ENCODE measurements at regions not wholly inside any gene's neighbourhood (a gene's known extent, or its start where the extent isn't known, plus 50 kb on each side); places are given as distances from the start of the nearest gene placed in this dataset.

DNA sequence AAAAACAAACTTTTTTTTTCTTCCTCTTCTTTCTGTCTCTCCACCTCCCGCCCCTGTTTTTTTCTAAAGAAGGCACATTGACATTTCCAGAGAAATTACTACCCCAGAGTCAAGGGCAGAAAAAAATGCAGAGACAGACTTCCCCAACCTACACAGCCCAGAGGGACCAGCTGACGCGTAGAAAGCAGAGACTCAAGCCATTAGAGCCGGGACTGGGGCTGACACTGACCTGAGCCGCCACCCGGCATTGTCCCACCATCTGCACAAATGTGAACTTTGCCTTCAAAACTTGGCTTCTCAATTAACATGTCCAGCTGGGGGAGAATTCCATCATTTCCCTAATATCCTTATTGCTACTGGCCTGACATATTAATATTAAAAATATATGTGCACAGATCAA is 385.6 kb downstream of the NR2F2 start:
- no peaks in the 10 kb centered on the region for H3K36me3 Mint-ChIP-seq (ENCODE audit: insufficient read depth, unreplicated experiment)
- BruUV-seq (replicated peaks) = no TSS peak
- DNase-seq = no peak
- H3K4me3 Mint-ChIP-seq (ENCODE audit: low read depth, unreplicated experiment) = no peak overlapping the region
- peaks cover 9% of the 10 kb centered on the region for H3K4me1 Mint-ChIP-seq (ENCODE audit: low read depth, unreplicated experiment)
- H3K27me3 Mint-ChIP-seq (ENCODE audit: unreplicated experiment) = no peaks in the 10 kb centered on the region
- TF ChIP-seq, protein P1, sequence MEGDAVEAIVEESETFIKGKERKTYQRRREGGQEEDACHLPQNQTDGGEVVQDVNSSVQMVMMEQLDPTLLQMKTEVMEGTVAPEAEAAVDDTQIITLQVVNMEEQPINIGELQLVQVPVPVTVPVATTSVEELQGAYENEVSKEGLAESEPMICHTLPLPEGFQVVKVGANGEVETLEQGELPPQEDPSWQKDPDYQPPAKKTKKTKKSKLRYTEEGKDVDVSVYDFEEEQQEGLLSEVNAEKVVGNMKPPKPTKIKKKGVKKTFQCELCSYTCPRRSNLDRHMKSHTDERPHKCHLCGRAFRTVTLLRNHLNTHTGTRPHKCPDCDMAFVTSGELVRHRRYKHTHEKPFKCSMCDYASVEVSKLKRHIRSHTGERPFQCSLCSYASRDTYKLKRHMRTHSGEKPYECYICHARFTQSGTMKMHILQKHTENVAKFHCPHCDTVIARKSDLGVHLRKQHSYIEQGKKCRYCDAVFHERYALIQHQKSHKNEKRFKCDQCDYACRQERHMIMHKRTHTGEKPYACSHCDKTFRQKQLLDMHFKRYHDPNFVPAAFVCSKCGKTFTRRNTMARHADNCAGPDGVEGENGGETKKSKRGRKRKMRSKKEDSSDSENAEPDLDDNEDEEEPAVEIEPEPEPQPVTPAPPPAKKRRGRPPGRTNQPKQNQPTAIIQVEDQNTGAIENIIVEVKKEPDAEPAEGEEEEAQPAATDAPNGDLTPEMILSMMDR (IDR thresholded peaks at IDR 0.05; ENCODE audit: unreplicated experiment) = no peak
- intact Hi-C loops (cut with micrococcal nuclease; ENCODE audit: unreplicated experiment) = no loop called here
- CTCF ChIA-PET = no interaction called here
- no peak overlapping the region for H3K27ac Mint-ChIP-seq (ENCODE audit: unreplicated experiment)
- no peaks in the 10 kb centered on the region for H3K9me3 Mint-ChIP-seq (ENCODE audit: low read depth, unreplicated experiment)

DNA sequence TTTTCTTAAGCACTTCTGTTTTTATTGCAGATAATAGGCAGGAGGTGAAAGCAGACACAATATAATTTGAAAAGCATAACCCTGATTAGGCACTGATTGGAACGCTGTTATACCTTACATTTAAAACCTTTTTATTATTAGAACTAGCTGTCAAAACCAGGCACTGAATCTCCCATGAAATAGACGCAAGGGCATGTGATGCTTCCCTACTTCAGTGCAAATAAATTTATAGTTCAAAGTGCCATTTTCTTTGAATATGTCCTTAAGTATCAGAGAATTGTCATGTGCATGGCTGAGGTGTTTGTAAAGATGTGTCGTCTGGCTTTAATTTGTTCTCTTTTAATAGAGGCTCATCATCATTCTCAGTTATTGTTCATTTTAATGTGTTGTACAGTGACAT is 386.0 kb downstream of the NR2F2 start:
- H3K27me3 Mint-ChIP-seq (ENCODE audit: unreplicated experiment) = no peaks in the 10 kb centered on the region
- no peak for DNase-seq

DNA sequence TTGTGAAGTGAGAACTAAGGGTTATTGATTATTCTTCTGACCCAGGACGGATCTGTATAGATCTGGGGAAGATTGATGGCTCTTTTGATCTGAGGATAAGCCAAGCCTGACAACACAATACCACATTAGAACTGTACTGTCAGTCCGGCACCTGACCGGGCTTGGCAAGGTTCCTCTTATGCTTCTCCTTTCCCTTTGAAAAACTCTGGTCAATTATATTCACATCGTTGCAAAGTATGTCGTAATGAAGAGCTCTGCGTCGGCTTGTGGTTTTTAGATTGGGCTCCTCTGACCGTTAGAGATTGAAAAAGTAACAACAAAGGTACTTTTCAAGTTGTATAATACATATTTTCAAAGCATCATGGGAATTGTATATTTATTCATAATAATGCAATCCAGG is 389.8 kb downstream of the NR2F2 start:
- Mint-ChIP-seq H3K4me3 (ENCODE audit: low read depth, unreplicated experiment) (no peak overlapping the region), H3K27ac (ENCODE audit: unreplicated experiment) (no peak overlapping the region), H3K36me3 (ENCODE audit: insufficient read depth, unreplicated experiment) (no peaks in the 10 kb centered on the region), H3K4me1 (ENCODE audit: low read depth, unreplicated experiment) (peaks cover 9% of the 10 kb centered on the region), H3K27me3 (ENCODE audit: unreplicated experiment) (no peaks in the 10 kb centered on the region), H3K9me3 (ENCODE audit: low read depth, unreplicated experiment) (no peaks in the 10 kb centered on the region)
- intact Hi-C loops (cut with micrococcal nuclease; ENCODE audit: unreplicated experiment) = no loop called here
- BruUV-seq (replicated peaks) = no TSS peak
- DNase-seq = no peak
- TF ChIP-seq, protein P1 (IDR thresholded peaks at IDR 0.05; ENCODE audit: unreplicated experiment) = no peak
- CTCF ChIA-PET = interaction anchor here (0.7 kb wide), 1 partner anchor 760 kb away, joined by 7 read pairs; no protein-coding TSS in a partner anchor

More for the DNA sequence above, 386.0 kb downstream of the NR2F2 start:
- intact Hi-C loops (cut with micrococcal nuclease; ENCODE audit: unreplicated experiment) = no loop called here
- no peaks in the 10 kb centered on the region for H3K36me3 Mint-ChIP-seq (ENCODE audit: insufficient read depth, unreplicated experiment)
- TF ChIP-seq, protein P1 (IDR thresholded peaks at IDR 0.05; ENCODE audit: unreplicated experiment) = no peak
- no TSS peak for BruUV-seq (replicated peaks)
- CTCF ChIA-PET = no interaction called here
- H3K27ac Mint-ChIP-seq (ENCODE audit: unreplicated experiment) = no peak overlapping the region
- peaks cover 9% of the 10 kb centered on the region for H3K4me1 Mint-ChIP-seq (ENCODE audit: low read depth, unreplicated experiment)
- H3K4me3 Mint-ChIP-seq (ENCODE audit: low read depth, unreplicated experiment) = no peak overlapping the region
- no peaks in the 10 kb centered on the region for H3K9me3 Mint-ChIP-seq (ENCODE audit: low read depth, unreplicated experiment)

DNA sequence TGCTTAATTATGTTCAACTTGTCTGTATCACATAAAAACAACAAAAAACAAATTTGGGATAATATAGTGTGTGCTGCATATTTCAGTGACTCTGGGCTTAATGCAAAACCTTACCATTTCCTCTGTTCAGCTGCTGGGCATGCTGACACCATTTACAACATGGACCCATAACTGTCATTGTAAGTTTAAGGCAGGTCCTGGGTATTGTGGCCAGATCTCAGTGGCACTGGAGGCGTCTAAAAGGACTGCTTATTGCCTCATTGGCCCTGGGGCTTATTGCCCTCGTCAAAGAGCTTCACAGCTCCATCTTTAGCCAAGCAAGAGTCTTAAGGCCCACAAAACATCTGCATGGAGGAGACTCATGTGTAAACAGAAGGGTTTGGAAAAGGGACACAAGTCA is 390.2 kb downstream of the NR2F2 start:
- no TSS peak for BruUV-seq (replicated peaks)
- H3K27ac Mint-ChIP-seq (ENCODE audit: unreplicated experiment) = no peak overlapping the region
- H3K4me3 Mint-ChIP-seq (ENCODE audit: low read depth, unreplicated experiment) = no peak overlapping the region
- TF ChIP-seq, protein P1 (IDR thresholded peaks at IDR 0.05; ENCODE audit: unreplicated experiment) = no peak
- CTCF ChIA-PET = no interaction called here
- H3K9me3 Mint-ChIP-seq (ENCODE audit: low read depth, unreplicated experiment) = no peaks in the 10 kb centered on the region
- H3K4me1 Mint-ChIP-seq (ENCODE audit: low read depth, unreplicated experiment) = peaks cover 9% of the 10 kb centered on the region
- no peaks in the 10 kb centered on the region for H3K36me3 Mint-ChIP-seq (ENCODE audit: insufficient read depth, unreplicated experiment)
- intact Hi-C loops (cut with micrococcal nuclease; ENCODE audit: unreplicated experiment) = no loop called here
- DNase-seq = no peak
- no peaks in the 10 kb centered on the region for H3K27me3 Mint-ChIP-seq (ENCODE audit: unreplicated experiment)

All from Calu3 (cell line).